GM12892 (cell line): ENCODE measurements at regions not wholly inside any gene's neighbourhood (a gene's known extent, or its start where the extent isn't known, plus 50 kb on each side); places are given as distances from the start of the nearest gene placed in this dataset.
"Not testable (repeated sequence)": the region's sequence is repeated elsewhere in the genome, so short reads cannot be mapped to it uniquely, and the experiment has no call there.

Experiments used
- POLR2A ChIP-seq: IDR thresholded peaks from 2 replicates; pipeline ENCODE4 v1.6.1; 2011; ENCODE audit warnings: low read depth, low read length, control low read depth
- POLR2AphosphoS5 ChIP-seq: IDR thresholded peaks from 2 replicates; pipeline ENCODE4 v1.6.1; 2011; ENCODE audit warnings: low read depth, low read length, control low read depth
- TAF1 ChIP-seq: IDR thresholded peaks from 2 replicates; pipeline ENCODE4 v1.6.1; 2011; ENCODE audit warnings: low read depth, mild to moderate bottlenecking, control low read depth, low read length, borderline replicate concordance

GRCh38 chr2:87663347-87663746 is 84.5 kb upstream of the PLGLB2 start:
- not testable (repeated sequence) for TF ChIP-seq TAF1, POLR2AphosphoS5, POLR2A
